ENCODE measurements at regions not wholly inside any gene's neighbourhood (a gene's known extent, or its start where the extent isn't known, plus 50 kb on each side); places are given as distances from the start of the nearest gene placed in this dataset.

DNA sequence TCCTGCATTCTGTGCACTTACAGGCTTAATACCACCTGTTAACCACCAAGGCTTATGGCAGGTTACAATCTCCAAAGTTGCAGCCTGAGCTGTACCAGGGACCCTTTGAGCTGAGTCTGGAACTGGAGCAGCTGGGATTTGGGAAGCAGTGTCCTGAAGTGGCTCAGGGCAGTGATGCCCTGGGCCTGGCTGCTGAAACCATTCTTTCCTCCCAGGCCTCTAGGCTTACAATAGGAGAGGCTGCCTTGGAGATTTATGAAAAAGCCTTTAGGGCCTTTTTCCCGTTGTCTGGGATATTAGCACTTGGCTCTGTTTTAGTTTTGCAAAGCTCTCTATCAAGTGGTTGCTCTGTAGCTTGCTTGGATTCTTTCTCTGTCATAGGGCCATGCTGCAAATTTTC lies 154.3 kb upstream of the CASK start:
- Histone ChIP-seq H3K4me3 (no peak overlapping the region), H3K4me1 (replicated peaks in 1 of 2) (no peaks in the 10 kb centered on the region), H3K27ac (no peak overlapping the region)
- in situ Hi-C loops (cut with MboI; ENCODE audit: low pct_unique_long_range_greater_than_20kb in 2 of 9, low sequenced_read_pairs in 9 of 9, unreplicated experiment in 9 of 9): no loop called here
- peak in 1 of 8 experiments; percentile 83 for ATAC-seq (replicated peaks in 6 of 8)
- whole genome bisulfite sequencing, 10 experiments: 75 to 83% methylated on average over 1 of the region's 1 CpG; no CpG with 5 or more reads in 8 of the 10 experiments

DNA sequence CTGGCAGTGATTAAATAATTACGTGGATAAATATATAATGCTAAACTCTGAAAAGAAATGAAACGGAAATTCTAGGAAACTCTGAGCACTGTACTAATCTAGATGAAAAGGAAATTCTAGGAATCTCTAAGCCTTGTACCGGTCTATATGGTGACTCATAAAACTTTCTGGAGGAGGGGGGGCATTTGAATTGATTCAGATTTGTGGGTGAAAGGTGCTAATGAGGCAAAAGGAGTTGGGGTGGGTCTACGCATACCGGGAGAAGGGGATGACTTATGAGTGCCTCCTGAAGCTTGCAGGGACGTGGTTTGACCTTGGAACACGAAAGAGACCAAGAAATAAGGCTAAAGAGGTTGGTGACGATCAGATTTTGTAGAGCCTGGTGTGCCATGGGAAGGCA lies 151.7 kb upstream of the CASK start:
- Histone ChIP-seq H3K4me3 (no peak overlapping the region), H3K4me1 (replicated peaks in 1 of 2) (no peaks in the 10 kb centered on the region), H3K27ac (no peak overlapping the region)
- 65 to 100% (median 90%) methylated on average over 1 to 7 of the region's 8 CpGs; no CpG with 5 or more reads in 4 of the 10 experiments for WGBS, 10 experiments
- no peak for ATAC-seq (replicated peaks in 6 of 8)
- in situ Hi-C loops (cut with MboI; ENCODE audit: low pct_unique_long_range_greater_than_20kb in 2 of 9, low sequenced_read_pairs in 9 of 9, unreplicated experiment in 9 of 9): no loop called here

GRCh38 chrX:42073448-42073847 lies 150.1 kb upstream of the CASK start:
- Histone ChIP-seq H3K4me3 (no peak overlapping the region), H3K4me1 (replicated peaks in 1 of 2) (no peaks in the 10 kb centered on the region), H3K27ac (no peak overlapping the region)
- 0 to 69% (median 50%) methylated on average over 1 to 3 of the region's 3 CpGs; no CpG with 5 or more reads in 5 of the 10 experiments for whole genome bisulfite sequencing, 10 experiments
- in situ Hi-C loops (cut with MboI; ENCODE audit: low pct_unique_long_range_greater_than_20kb in 2 of 9, low sequenced_read_pairs in 9 of 9, unreplicated experiment in 9 of 9): no loop called here
- no peak for ATAC-seq (replicated peaks in 6 of 8)

- no peak for ATAC-seq (replicated peaks in 6 of 8)
- Histone ChIP-seq H3K4me3 (no peak overlapping the region), H3K27ac (no peak overlapping the region), H3K4me1 (replicated peaks in 1 of 2) (no peaks in the 10 kb centered on the region)
- in situ Hi-C loops (cut with MboI; ENCODE audit: low pct_unique_long_range_greater_than_20kb in 2 of 9, low sequenced_read_pairs in 9 of 9, unreplicated experiment in 9 of 9): no loop called here
Measured at GRCh38 chrX:42070866-42071265, 147.5 kb upstream of the CASK start.

DNA sequence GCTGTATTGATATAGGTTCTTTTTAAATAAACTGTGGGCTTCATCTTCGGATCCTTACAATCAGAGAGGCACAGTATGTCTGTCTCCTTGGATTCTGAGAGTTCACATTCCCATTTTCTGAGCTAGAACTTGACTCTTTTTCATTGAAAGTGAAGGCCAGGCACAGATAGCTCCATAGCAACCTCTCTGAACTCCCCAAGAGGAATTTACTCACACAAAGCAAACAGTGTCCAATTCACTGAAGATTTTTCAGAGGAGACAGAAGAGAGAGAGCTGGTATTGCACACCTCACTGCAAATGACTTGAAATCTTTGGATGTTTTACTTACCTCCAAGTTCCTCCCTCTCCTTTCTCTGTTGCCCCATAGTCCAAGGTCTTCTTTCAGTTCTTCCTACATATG lies 130.9 kb upstream of the CASK start:
- Histone ChIP-seq H3K4me1 (replicated peaks in 1 of 2) (no peaks in the 10 kb centered on the region), H3K4me3 (no peak overlapping the region), H3K27ac (no peak overlapping the region)
- peak in 3 of 8 experiments; percentile 42 to 93 (median 56) for ATAC-seq (replicated peaks in 6 of 8)
- 25 to 63% (median 61%) methylated on average over 1 of the region's 1 CpG; no CpG with 5 or more reads in 6 of the 10 experiments for WGBS, 10 experiments
- in situ Hi-C loops (cut with MboI; ENCODE audit: low pct_unique_long_range_greater_than_20kb in 2 of 9, low sequenced_read_pairs in 9 of 9, unreplicated experiment in 9 of 9): no loop called here

- 88% methylated on average over 3 of the region's 4 CpGs; no CpG with 5 or more reads in 9 of the 10 experiments for WGBS, 10 experiments
- no peak for ATAC-seq (replicated peaks in 6 of 8)
Measured at GRCh38 chrX:42050345-42050744, 127.0 kb upstream of the CASK start.

GRCh38 chrX:42047886-42048285 lies 124.5 kb upstream of the CASK start:
- Histone ChIP-seq H3K4me1 (replicated peaks in 1 of 2) (peaks cover 0 to 6% of the 10 kb centered on the region in 2 donors), H3K27ac (no peak overlapping the region), H3K4me3 (no peak overlapping the region)
- in situ Hi-C loops (cut with MboI; ENCODE audit: low pct_unique_long_range_greater_than_20kb in 2 of 9, low sequenced_read_pairs in 9 of 9, unreplicated experiment in 9 of 9): no loop called here
- no peak for ATAC-seq (replicated peaks in 6 of 8)
- WGBS, 10 experiments: 0 to 80% (median 48%) methylated on average over 1 to 4 of the region's 5 CpGs; no CpG with 5 or more reads in 2 of the 10 experiments

More at GRCh38 chrX:42050345-42050744, 127.0 kb upstream of the CASK start:
- H3K27ac ChIP-seq: no peak overlapping the region
- peaks cover 0 to 6% of the 10 kb centered on the region in 2 donors for H3K4me1 ChIP-seq (replicated peaks in 1 of 2)
- H3K4me3 ChIP-seq: no peak overlapping the region
- in situ Hi-C loops (cut with MboI; ENCODE audit: low pct_unique_long_range_greater_than_20kb in 2 of 9, low sequenced_read_pairs in 9 of 9, unreplicated experiment in 9 of 9): no loop called here

DNA sequence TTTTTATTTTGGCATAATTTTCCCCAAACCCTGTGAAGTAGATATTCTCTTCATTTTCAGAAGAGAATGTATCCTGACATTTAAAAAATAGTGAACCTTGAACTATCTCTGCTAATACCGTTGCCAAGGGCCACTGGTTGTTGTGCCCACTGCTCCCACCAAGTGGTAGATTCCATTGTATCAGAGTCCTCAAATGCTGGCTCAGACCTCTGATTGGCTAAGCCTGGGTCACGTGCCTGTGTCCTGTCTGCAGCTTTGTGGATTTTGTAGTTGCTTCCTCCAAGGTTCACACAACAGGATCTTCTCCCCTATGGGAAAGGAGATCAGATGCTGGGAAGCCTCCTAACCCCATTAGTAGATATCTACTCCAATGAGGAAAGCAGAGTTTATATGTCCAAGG lies 104.8 kb upstream of the CASK start:
- in situ Hi-C loops (cut with MboI; ENCODE audit: low pct_unique_long_range_greater_than_20kb in 2 of 9, low sequenced_read_pairs in 9 of 9, unreplicated experiment in 9 of 9): no loop called here
- no peaks in the 10 kb centered on the region for H3K4me1 ChIP-seq (replicated peaks in 1 of 2)
- ATAC-seq (replicated peaks in 6 of 8): no peak
- WGBS, 10 experiments: 0 to 80% (median 80%) methylated on average over 1 of the region's 2 CpGs; no CpG with 5 or more reads in 7 of the 10 experiments
- no peak overlapping the region for H3K27ac ChIP-seq
- no peak overlapping the region for H3K4me3 ChIP-seq

GRCh38 chrX:42027367-42028000 lies 104.1 kb upstream of the CASK start:
- in situ Hi-C loops (cut with MboI; ENCODE audit: low pct_unique_long_range_greater_than_20kb in 2 of 9, low sequenced_read_pairs in 9 of 9, unreplicated experiment in 9 of 9): no loop called here
- peak in 1 of 8 experiments; percentile 20 for ATAC-seq (replicated peaks in 6 of 8)
- Histone ChIP-seq H3K4me1 (replicated peaks in 1 of 2) (no peaks in the 10 kb centered on the region), H3K27ac (no peak overlapping the region), H3K4me3 (no peak overlapping the region)
- 0 to 100% (median 73%) methylated on average over 1 to 3 of the region's 3 CpGs; no CpG with 5 or more reads in 5 of the 10 experiments for WGBS, 10 experiments

DNA sequence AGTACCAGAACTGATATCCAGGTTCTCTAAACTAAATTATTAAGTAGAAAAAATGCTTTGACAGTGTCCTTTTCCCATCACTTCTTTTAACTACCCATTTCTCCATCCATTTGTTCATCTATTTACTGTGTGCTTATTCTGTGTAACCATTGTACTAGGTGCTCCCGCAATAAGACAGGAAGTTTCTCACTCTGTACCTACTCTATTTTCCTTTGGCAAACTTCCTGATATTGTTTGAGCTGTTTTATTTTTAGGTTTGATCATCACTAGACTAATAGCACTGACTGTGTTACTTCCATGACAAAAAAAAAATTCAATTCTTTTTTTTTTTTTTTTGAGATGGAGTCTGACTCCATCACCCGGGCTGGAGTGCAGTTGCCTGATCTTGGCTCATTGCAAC lies 102.5 kb upstream of the CASK start:
- in situ Hi-C loops (cut with MboI; ENCODE audit: low pct_unique_long_range_greater_than_20kb in 2 of 9, low sequenced_read_pairs in 9 of 9, unreplicated experiment in 9 of 9): no loop called here
- ATAC-seq (replicated peaks in 6 of 8): no peak
- Histone ChIP-seq H3K4me3 (no peak overlapping the region), H3K4me1 (replicated peaks in 1 of 2) (no peaks in the 10 kb centered on the region), H3K27ac (no peak overlapping the region)
- WGBS, 10 experiments: 57 to 100% (median 100%) methylated on average over 1 of the region's 2 CpGs; no CpG with 5 or more reads in 7 of the 10 experiments

DNA sequence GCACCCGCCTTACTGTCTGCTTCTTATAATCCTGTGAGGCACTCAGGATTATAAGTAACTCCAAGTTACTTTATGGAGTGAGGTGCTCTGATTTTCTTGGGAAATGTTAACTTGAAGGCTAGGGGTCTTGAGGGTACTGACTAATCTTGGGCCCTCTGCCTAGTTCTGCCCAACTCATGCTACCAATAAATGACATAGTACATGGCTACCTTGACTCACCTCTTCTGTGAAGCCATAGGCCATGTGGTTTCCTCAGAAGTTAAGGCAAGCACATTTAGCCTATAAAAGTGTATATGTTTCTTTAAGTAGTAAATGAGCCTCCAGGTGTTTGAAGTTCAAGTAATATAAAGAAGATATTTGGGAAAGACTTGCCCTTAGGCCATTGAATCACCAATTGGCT lies 99.8 kb upstream of the CASK start:
- in situ Hi-C loops (cut with MboI; ENCODE audit: low pct_unique_long_range_greater_than_20kb in 2 of 9, low sequenced_read_pairs in 9 of 9, unreplicated experiment in 9 of 9): no loop called here
- no peak overlapping the region for H3K4me3 ChIP-seq
- no peaks in the 10 kb centered on the region for H3K4me1 ChIP-seq (replicated peaks in 1 of 2)
- no peak overlapping the region for H3K27ac ChIP-seq
- no peak for ATAC-seq (replicated peaks in 6 of 8)
- WGBS, 10 experiments: 80% methylated on average over 1 of the region's 1 CpG; no CpG with 5 or more reads in 9 of the 10 experiments

DNA sequence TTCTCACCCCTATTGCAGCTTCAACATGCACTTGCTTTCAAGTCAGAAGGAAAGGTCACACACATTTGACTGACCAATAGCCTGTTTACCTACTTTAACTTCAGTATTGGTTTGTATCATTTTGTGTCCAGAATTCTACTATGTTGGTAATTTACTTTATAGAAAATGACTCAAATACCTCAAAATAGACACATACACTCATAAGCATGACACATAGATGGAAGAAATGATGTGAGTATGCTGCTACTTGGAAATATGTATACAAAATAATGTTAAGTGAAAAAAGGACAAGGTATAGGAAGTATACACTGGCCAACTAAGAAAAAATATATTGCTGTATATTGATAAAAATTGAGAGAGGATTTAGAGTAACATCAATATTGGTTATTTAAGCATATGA lies 98.8 kb upstream of the CASK start:
- Histone ChIP-seq H3K27ac (no peak overlapping the region), H3K4me3 (no peak overlapping the region), H3K4me1 (replicated peaks in 1 of 2) (no peaks in the 10 kb centered on the region)
- in situ Hi-C loops (cut with MboI; ENCODE audit: low pct_unique_long_range_greater_than_20kb in 2 of 9, low sequenced_read_pairs in 9 of 9, unreplicated experiment in 9 of 9): no loop called here
- no peak for ATAC-seq (replicated peaks in 6 of 8)

DNA sequence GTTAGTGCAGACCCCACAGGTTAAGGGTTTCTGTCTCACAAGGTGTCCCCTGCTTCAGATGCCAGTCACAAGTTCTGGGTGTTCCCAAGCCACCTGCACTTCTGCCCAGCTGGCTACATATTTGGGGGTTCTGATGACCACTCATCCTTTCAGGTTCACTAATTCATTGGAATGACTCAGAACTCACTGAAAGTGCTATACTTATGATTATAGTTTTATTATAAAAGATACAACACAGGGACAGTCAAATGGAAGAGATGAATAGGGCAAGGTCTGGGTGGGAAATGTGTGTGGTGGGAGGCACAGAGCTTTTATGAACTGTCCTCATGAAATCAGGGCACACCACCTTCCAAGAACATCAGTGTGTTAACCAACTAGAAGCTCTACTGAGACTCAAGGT lies 97.7 kb upstream of the CASK start:
- no peak for ATAC-seq (replicated peaks in 6 of 8)
- Histone ChIP-seq H3K4me3 (no peak overlapping the region), H3K4me1 (replicated peaks in 1 of 2) (no peaks in the 10 kb centered on the region), H3K27ac (no peak overlapping the region)
- in situ Hi-C loops (cut with MboI; ENCODE audit: low pct_unique_long_range_greater_than_20kb in 2 of 9, low sequenced_read_pairs in 9 of 9, unreplicated experiment in 9 of 9): no loop called here

DNA sequence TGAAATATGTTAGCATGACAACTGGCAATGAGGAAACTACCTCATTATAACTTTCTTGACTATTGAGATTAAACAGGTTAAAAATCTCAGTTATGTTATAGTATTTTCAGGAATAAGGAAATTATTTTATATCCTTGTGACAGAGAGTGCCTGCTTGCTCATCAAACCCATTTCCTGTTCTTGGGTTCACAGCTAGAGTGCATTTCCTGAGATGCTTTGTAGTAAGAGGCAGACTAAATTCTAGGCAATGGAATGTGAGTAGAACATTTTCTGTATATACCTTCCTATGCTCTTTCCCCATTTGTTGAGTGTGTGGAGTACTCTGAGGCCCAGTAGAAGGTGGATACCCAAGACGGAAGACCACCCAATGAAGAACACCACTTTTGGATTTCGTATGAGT lies 96.9 kb upstream of the CASK start:
- WGBS, 10 experiments: 68 to 100% methylated on average over 1 to 2 of the region's 2 CpGs; no CpG with 5 or more reads in 8 of the 10 experiments
- Histone ChIP-seq H3K4me3 (no peak overlapping the region), H3K4me1 (replicated peaks in 1 of 2) (no peaks in the 10 kb centered on the region), H3K27ac (no peak overlapping the region)
- in situ Hi-C loops (cut with MboI; ENCODE audit: low pct_unique_long_range_greater_than_20kb in 2 of 9, low sequenced_read_pairs in 9 of 9, unreplicated experiment in 9 of 9): no loop called here
- no peak for ATAC-seq (replicated peaks in 6 of 8)

Measured in motor neuron (in vitro differentiated cells).